ENCODE measurements at regions not wholly inside any gene's neighbourhood (a gene's known extent, or its start where the extent isn't known, plus 50 kb on each side); places are given as distances from the start of the nearest gene placed in this dataset.

GRCh38 chr10:125560947-125561346, 122.0 kb downstream of the TEX36 start:
- no peaks in the 10 kb centered on the region for H3K9me3 ChIP-seq (replicated peaks)
- DNase-seq, result no peak
- no peaks in the 10 kb centered on the region for H3K4me1 ChIP-seq
- no peaks in the 10 kb centered on the region for H3K27me3 ChIP-seq
- H3K4me3 ChIP-seq, result no peak overlapping the region
- no peaks in the 10 kb centered on the region for H3K36me3 ChIP-seq
- no peak overlapping the region for H3K27ac ChIP-seq

GRCh38 chr10:125559210-125559609, 123.8 kb downstream of the TEX36 start:
- Histone ChIP-seq H3K27me3 (no peaks in the 10 kb centered on the region), H3K9me3 (replicated peaks) (no peaks in the 10 kb centered on the region), H3K27ac (no peak overlapping the region), H3K4me1 (no peaks in the 10 kb centered on the region), H3K36me3 (no peaks in the 10 kb centered on the region), H3K4me3 (no peak overlapping the region)
- no peak for DNase-seq

- Histone ChIP-seq H3K27ac (no peak overlapping the region), H3K36me3 (no peaks in the 10 kb centered on the region), H3K27me3 (no peaks in the 10 kb centered on the region), H3K4me3 (no peak overlapping the region), H3K4me1 (no peaks in the 10 kb centered on the region), H3K9me3 (replicated peaks) (no peaks in the 10 kb centered on the region)
- DNase-seq, result no peak
Observed at GRCh38 chr10:125557801-125558505, 125.0 kb downstream of the TEX36 start.

- no peak for DNase-seq
- Histone ChIP-seq H3K36me3 (no peaks in the 10 kb centered on the region), H3K27ac (no peak overlapping the region), H3K27me3 (no peaks in the 10 kb centered on the region), H3K9me3 (replicated peaks) (no peaks in the 10 kb centered on the region), H3K4me1 (no peaks in the 10 kb centered on the region), H3K4me3 (no peak overlapping the region)
Observed at GRCh38 chr10:125557311-125557710, 125.7 kb downstream of the TEX36 start.

- DNase-seq, result no peak
- Histone ChIP-seq H3K27me3 (no peaks in the 10 kb centered on the region), H3K9me3 (replicated peaks) (no peaks in the 10 kb centered on the region)
Observed at GRCh38 chr10:125556882-125557281, 126.1 kb downstream of the TEX36 start.

GRCh38 chr10:125555743-125556142, 127.2 kb downstream of the TEX36 start:
- H3K9me3 ChIP-seq (replicated peaks), result no peaks in the 10 kb centered on the region
- H3K4me3 ChIP-seq, result no peak overlapping the region
- no peak overlapping the region for H3K27ac ChIP-seq
- H3K4me1 ChIP-seq, result peaks cover 3% of the 10 kb centered on the region
- no peak for DNase-seq
- no peaks in the 10 kb centered on the region for H3K36me3 ChIP-seq
- no peaks in the 10 kb centered on the region for H3K27me3 ChIP-seq

More at GRCh38 chr10:125556882-125557281, 126.1 kb downstream of the TEX36 start:
- H3K4me1 ChIP-seq, result no peaks in the 10 kb centered on the region
- no peaks in the 10 kb centered on the region for H3K36me3 ChIP-seq
- no peak overlapping the region for H3K4me3 ChIP-seq
- no peak overlapping the region for H3K27ac ChIP-seq

- Histone ChIP-seq H3K27me3 (no peaks in the 10 kb centered on the region), H3K27ac (no peak overlapping the region), H3K9me3 (replicated peaks) (no peaks in the 10 kb centered on the region), H3K4me1 (peaks cover 7% of the 10 kb centered on the region), H3K36me3 (no peaks in the 10 kb centered on the region), H3K4me3 (no peak overlapping the region)
- DNase-seq, result no peak
Observed at GRCh38 chr10:125555267-125555666, 127.7 kb downstream of the TEX36 start.

GRCh38 chr10:125554753-125555152, 128.2 kb downstream of the TEX36 start:
- Histone ChIP-seq H3K36me3 (no peaks in the 10 kb centered on the region), H3K27me3 (no peaks in the 10 kb centered on the region), H3K9me3 (replicated peaks) (no peaks in the 10 kb centered on the region), H3K4me3 (no peak overlapping the region), H3K27ac (no peak overlapping the region), H3K4me1 (peaks cover 12% of the 10 kb centered on the region)
- no peak for DNase-seq

GRCh38 chr10:125554016-125554703, 128.8 kb downstream of the TEX36 start:
- Histone ChIP-seq H3K27me3 (no peaks in the 10 kb centered on the region), H3K4me1 (peaks cover 12% of the 10 kb centered on the region), H3K9me3 (replicated peaks) (no peaks in the 10 kb centered on the region), H3K4me3 (no peak overlapping the region), H3K27ac (no peak overlapping the region), H3K36me3 (no peaks in the 10 kb centered on the region)
- no peak for DNase-seq

- Histone ChIP-seq H3K4me3 (no peak overlapping the region), H3K4me1 (peaks cover 12% of the 10 kb centered on the region), H3K9me3 (replicated peaks) (no peaks in the 10 kb centered on the region), H3K27ac (no peak overlapping the region), H3K27me3 (no peaks in the 10 kb centered on the region), H3K36me3 (no peaks in the 10 kb centered on the region)
- no peak for DNase-seq
Observed at GRCh38 chr10:125553091-125553490, 129.9 kb downstream of the TEX36 start.

- no peak overlapping the region for H3K4me3 ChIP-seq
- H3K27ac ChIP-seq, result no peak overlapping the region
- H3K9me3 ChIP-seq (replicated peaks), result no peaks in the 10 kb centered on the region
- no peaks in the 10 kb centered on the region for H3K36me3 ChIP-seq
- peaks cover 12% of the 10 kb centered on the region for H3K4me1 ChIP-seq
- no peaks in the 10 kb centered on the region for H3K27me3 ChIP-seq
- DNase-seq, result no peak
Observed at GRCh38 chr10:125551247-125551646, 131.7 kb downstream of the TEX36 start.

- Histone ChIP-seq H3K36me3 (no peaks in the 10 kb centered on the region), H3K4me3 (no peak overlapping the region), H3K27ac (peak overlapping the region; percentile 54), H3K4me1 (peaks cover 12% of the 10 kb centered on the region), H3K27me3 (no peaks in the 10 kb centered on the region), H3K9me3 (replicated peaks) (no peaks in the 10 kb centered on the region)
- peak in 1 of 2 experiments; percentile 57 for DNase-seq
Observed at GRCh38 chr10:125550362-125550761, 132.6 kb downstream of the TEX36 start.

GRCh38 chr10:125549653-125550052, 133.3 kb downstream of the TEX36 start:
- peak overlapping the region; percentile 54 for H3K27ac ChIP-seq
- H3K27me3 ChIP-seq, result no peaks in the 10 kb centered on the region
- H3K9me3 ChIP-seq (replicated peaks), result no peaks in the 10 kb centered on the region
- no peaks in the 10 kb centered on the region for H3K36me3 ChIP-seq
- H3K4me3 ChIP-seq, result no peak overlapping the region
- DNase-seq, result peak in 1 of 2 experiments; percentile 8
- peaks cover 12% of the 10 kb centered on the region for H3K4me1 ChIP-seq

- Histone ChIP-seq H3K4me3 (no peak overlapping the region), H3K36me3 (no peaks in the 10 kb centered on the region), H3K27ac (no peak overlapping the region), H3K27me3 (no peaks in the 10 kb centered on the region), H3K9me3 (replicated peaks) (no peaks in the 10 kb centered on the region), H3K4me1 (peaks cover 12% of the 10 kb centered on the region)
- no peak for DNase-seq
Observed at GRCh38 chr10:125548878-125549277, 134.1 kb downstream of the TEX36 start.

- Histone ChIP-seq H3K27me3 (no peaks in the 10 kb centered on the region), H3K4me1 (peaks cover 12% of the 10 kb centered on the region), H3K36me3 (no peaks in the 10 kb centered on the region), H3K9me3 (replicated peaks) (no peaks in the 10 kb centered on the region), H3K27ac (no peak overlapping the region), H3K4me3 (no peak overlapping the region)
- no peak for DNase-seq
Observed at GRCh38 chr10:125548356-125548755, 134.6 kb downstream of the TEX36 start.

Data from SJCRH30 (cell line).